Transverse colon (tissue), 4 donors: ENCODE measurements at regions not wholly inside any gene's neighbourhood (a gene's known extent, or its start where the extent isn't known, plus 50 kb on each side); places are given as distances from the start of the nearest gene placed in this dataset.
"Not testable (repeated sequence)": the region's sequence is repeated elsewhere in the genome, so short reads cannot be mapped to it uniquely, and the experiment has no call there.

Experiments
- DNase-seq: peaks from one replicate; pipeline ENCODE4 v3.0.0-alpha.2; 2019
- H3K27ac ChIP-seq, 4 donors: fragments of 200-600 bp; sonication (generic); 2 replicates each; pipeline ENCODE4 v1.5.1; 2016 to 2018; ENCODE audit warnings: inconsistent platforms in 4 of 4
- H3K27me3 ChIP-seq: fragments of 200-600 bp; sonication (generic); 2 replicates; pipeline ENCODE4 v1.5.1; 2017; ENCODE audit warnings: inconsistent platforms
- H3K36me3 ChIP-seq, 4 donors: fragments of 200-600 bp; sonication (generic); 2 replicates each; pipeline ENCODE4 v1.5.1; 2017 to 2019; ENCODE audit warnings: inconsistent platforms in 4 of 4
- H3K4me1 ChIP-seq, 4 donors: fragments of 200-600 bp; sonication (generic); 2 replicates each; pipeline ENCODE4 v1.5.1; 2017 to 2020; ENCODE audit warnings: inconsistent platforms in 4 of 4
- H3K4me3 ChIP-seq, 4 donors: fragments of 200-600 bp; sonication (generic); 1 replicate in 1 of 4; 2 replicates in 3 of 4; pipeline versions ENCODE4 v1.5.1 to v1.6.1; 2017 to 2019; ENCODE audit warnings: inconsistent platforms in 4 of 4
- H3K9me3 ChIP-seq, 2 donors: fragments of 200-600 bp; sonication (generic); 2 replicates each; pipeline ENCODE4 v1.5.1; 2017 to 2019; ENCODE audit warnings: inconsistent platforms in 2 of 2
- EP300 ChIP-seq: sonication (generic); formaldehyde crosslinking; IDR thresholded peaks from one replicate; pipeline ENCODE4 v1.6.1; 2017; ENCODE audit warnings: antibody characterized with exemption, low read depth
- POLR2A ChIP-seq: fragments of 450-650 bp; IDR thresholded peaks from one replicate; pipeline ENCODE4 v1.6.1; 2016; ENCODE audit warnings: antibody characterized with exemption, mild to moderate bottlenecking, moderate library complexity
- POLR2AphosphoS5 ChIP-seq, 3 donors: sonication (generic); formaldehyde crosslinking; IDR thresholded peaks; one replicate each; pipeline ENCODE4 v1.6.1; 2016; ENCODE audit warnings: antibody characterized with exemption in 3 of 3
- WGBS, 2 donors: methylation state at CpG; one replicate each; pipeline ENCODE4 v1.1.5; 2018; ENCODE audit warnings: low coverage in 1 of 2; 5-methylcytosine and 5-hydroxymethylcytosine counted together
- in situ Hi-C, 4 donors: fragments of 200-750 bp; cut with MboI; loops; one replicate each; pipeline versions ENCODE4 v1.15.0 to v1.15.1; 2017; ENCODE audit warnings: low sequenced_read_pairs in 3 of 4, low pct_ligation_motif_present in 1 of 4, low pct_unique_long_range_greater_than_20kb in 1 of 4
- intact Hi-C: fragments of 100-400 bp; cut with DNase I; formaldehyde crosslinking; loops from one replicate; pipeline ENCODE4 v1.15.1; 2023; ENCODE audit warnings: low total_unique reads
- TF ChIP-seq, protein P1 (sequence below), 5 experiments: fragments of 200-600 bp in 3 of 5; fragments of 450-650 bp in 2 of 5; sonication (generic) in 3 of 5; IDR thresholded peaks; 1 replicate in 2 of 5; 2 replicates in 3 of 5; pipeline ENCODE4 v1.5.1; 2016 to 2017; ENCODE audit warnings: antibody characterized with exemption in 5 of 5, inconsistent platforms in 3 of 5, mild to moderate bottlenecking in 2 of 5, moderate library complexity in 1 of 5

- Histone ChIP-seq H3K27me3 (no peaks in the 10 kb centered on the region), H3K4me1 (no peaks in the 10 kb centered on the region), H3K4me3 (no peak overlapping the region), H3K27ac (no peak overlapping the region), H3K36me3 (no peaks in the 10 kb centered on the region), H3K9me3 (no peaks in the 10 kb centered on the region)
- DNase-seq = no peak
- in situ Hi-C loops (no loop called here), intact Hi-C loops (no loop called here)
- no peak for TF ChIP-seq EP300
- TF ChIP-seq, protein P1, sequence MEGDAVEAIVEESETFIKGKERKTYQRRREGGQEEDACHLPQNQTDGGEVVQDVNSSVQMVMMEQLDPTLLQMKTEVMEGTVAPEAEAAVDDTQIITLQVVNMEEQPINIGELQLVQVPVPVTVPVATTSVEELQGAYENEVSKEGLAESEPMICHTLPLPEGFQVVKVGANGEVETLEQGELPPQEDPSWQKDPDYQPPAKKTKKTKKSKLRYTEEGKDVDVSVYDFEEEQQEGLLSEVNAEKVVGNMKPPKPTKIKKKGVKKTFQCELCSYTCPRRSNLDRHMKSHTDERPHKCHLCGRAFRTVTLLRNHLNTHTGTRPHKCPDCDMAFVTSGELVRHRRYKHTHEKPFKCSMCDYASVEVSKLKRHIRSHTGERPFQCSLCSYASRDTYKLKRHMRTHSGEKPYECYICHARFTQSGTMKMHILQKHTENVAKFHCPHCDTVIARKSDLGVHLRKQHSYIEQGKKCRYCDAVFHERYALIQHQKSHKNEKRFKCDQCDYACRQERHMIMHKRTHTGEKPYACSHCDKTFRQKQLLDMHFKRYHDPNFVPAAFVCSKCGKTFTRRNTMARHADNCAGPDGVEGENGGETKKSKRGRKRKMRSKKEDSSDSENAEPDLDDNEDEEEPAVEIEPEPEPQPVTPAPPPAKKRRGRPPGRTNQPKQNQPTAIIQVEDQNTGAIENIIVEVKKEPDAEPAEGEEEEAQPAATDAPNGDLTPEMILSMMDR (IDR thresholded peaks at IDR 0.05) = no peak
- TF ChIP-seq POLR2A = no peak
- no peak for TF ChIP-seq POLR2AphosphoS5 (IDR thresholded peaks at IDR 0.05)
- WGBS, 2 donors = 61% methylated on average over 1 of the region's 1 CpG; no CpG with 5 or more reads in 1 of the 2 donors
These were observed 282.2 kb downstream of the CYRIA start for GRCh38 chr2:16383411-16383810.

DNA sequence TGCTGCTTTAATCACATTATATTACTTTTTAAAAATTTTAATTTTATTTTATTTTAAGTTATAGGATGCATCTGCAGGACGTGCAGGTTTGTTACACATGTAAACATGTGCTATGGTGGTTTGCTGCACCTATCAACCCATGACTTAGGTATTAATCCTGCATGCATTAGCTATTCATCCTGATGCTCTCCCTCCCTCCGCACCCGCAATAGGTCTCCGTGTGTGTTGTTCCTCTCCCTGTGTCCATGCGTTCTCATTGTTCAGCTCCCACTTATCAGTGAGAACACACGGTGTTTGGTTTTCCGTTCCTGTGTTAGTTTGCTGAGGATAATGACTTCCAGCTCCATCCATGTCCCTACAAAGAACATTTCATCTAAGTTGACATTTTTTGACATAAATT, 283.2 kb downstream of the CYRIA start:
- no peak overlapping the region for H3K27ac ChIP-seq
- DNase-seq = no peak
- no peaks in the 10 kb centered on the region for H3K36me3 ChIP-seq
- no peaks in the 10 kb centered on the region for H3K4me1 ChIP-seq
- 82 to 92% methylated on average over 7 of the region's 7 CpGs for WGBS, 2 donors
- no peaks in the 10 kb centered on the region for H3K27me3 ChIP-seq
- TF ChIP-seq, protein P1 (IDR thresholded peaks at IDR 0.05) = no peak
- no peak for TF ChIP-seq POLR2AphosphoS5 (IDR thresholded peaks at IDR 0.05)
- no peak for TF ChIP-seq POLR2A
- TF ChIP-seq EP300 = no peak
- no peak overlapping the region for H3K4me3 ChIP-seq
- intact Hi-C loops = no loop called here
- H3K9me3 ChIP-seq = no peaks in the 10 kb centered on the region
- in situ Hi-C loops = no loop called here

GRCh38 chr2:16381511-16381910, 284.1 kb downstream of the CYRIA start:
- Histone ChIP-seq H3K4me1 (no peaks in the 10 kb centered on the region), H3K27me3 (no peaks in the 10 kb centered on the region), H3K9me3 (no peaks in the 10 kb centered on the region), H3K27ac (no peak overlapping the region), H3K36me3 (no peaks in the 10 kb centered on the region), H3K4me3 (no peak overlapping the region)
- TF ChIP-seq, protein P1 (IDR thresholded peaks at IDR 0.05) = no peak
- no peak for TF ChIP-seq POLR2A
- no peak for TF ChIP-seq EP300
- TF ChIP-seq POLR2AphosphoS5 (IDR thresholded peaks at IDR 0.05) = no peak
- DNase-seq = no peak
- intact Hi-C loops (no loop called here), in situ Hi-C loops (no loop called here)
- WGBS, 2 donors = 68 to 77% methylated on average over 2 of the region's 2 CpGs

DNA sequence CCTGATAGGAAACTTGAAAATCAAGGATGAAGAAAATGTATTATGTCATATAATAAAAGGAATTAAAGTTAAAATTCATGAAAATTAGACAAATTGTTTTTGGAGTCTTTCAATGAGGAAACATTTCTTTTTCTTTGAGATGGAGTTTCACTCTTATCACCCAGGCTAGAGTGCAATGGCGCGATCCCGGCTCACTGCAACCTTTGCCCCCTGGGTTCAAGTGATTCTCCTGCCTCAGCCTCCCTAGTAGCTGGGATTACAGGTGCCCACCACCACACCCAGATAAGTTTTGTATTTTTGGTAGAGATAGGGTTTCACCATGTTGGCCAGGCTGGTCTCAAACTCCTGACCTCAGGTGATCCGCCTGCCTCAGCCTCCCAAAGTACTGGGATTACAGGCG, 285.7 kb downstream of the CYRIA start:
- H3K9me3 ChIP-seq, in situ Hi-C loops, DNase-seq, H3K27me3 ChIP-seq, intact Hi-C loops, H3K36me3 ChIP-seq, H3K27ac ChIP-seq, H3K4me1 ChIP-seq, H3K4me3 ChIP-seq: not testable (repeated sequence)
- 87 to 96% methylated on average over 5 of the region's 5 CpGs for WGBS, 2 donors

DNA sequence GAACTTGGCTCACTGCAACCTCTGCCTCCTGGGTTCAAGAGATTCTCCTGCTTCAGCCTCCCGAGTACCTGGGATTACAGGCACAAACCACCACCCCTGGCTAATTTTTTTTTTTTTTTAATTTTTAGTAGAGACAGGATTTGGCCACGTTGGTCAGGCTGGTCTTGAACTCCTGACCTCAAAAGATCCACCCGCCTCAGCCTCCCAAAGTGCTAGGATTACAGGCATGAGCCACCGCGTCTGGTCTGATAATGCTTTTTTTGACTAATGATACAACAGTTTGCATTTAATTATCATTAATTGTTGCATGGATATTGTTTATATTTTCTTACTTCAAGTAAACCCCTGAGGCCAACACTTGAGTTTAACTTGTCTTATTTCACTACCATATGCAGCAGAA, 286.6 kb downstream of the CYRIA start:
- H3K9me3 ChIP-seq, H3K36me3 ChIP-seq, H3K27ac ChIP-seq, H3K4me3 ChIP-seq, in situ Hi-C loops, intact Hi-C loops, H3K4me1 ChIP-seq, H3K27me3 ChIP-seq, DNase-seq: not testable (repeated sequence)
- 85 to 92% methylated on average over 5 of the region's 5 CpGs for WGBS, 2 donors
